HEK293 (cell line): ENCODE measurements at regions not wholly inside any gene's neighbourhood (a gene's known extent, or its start where the extent isn't known, plus 50 kb on each side); places are given as distances from the start of the nearest gene placed in this dataset.

ENCODE experiments used
- CTCF ChIA-PET: fragments of 350-600 bp; formaldehyde crosslinking; extraction: SDS; loops from one replicate; lab custom pipeline; 2021; ENCODE audit warnings: antibody characterized with exemption; lab: Yijun Ruan, JAX
- POLR2A ChIA-PET: fragments of 300-600 bp; formaldehyde crosslinking; extraction: SDS; loops from one replicate; lab custom pipeline; 2020; ENCODE audit warnings: antibody characterized with exemption, inconsistent platforms; lab: Yijun Ruan, JAX
- H3K27ac ChIP-seq: fragments of 200-500 bp; sonication (Bioruptor generic); 2 replicates; pipeline ENCODE4 v1.5.1; 2014; ENCODE audit warnings: low read depth, low read length, control low read depth, inconsistent platforms; ENCODE audit errors: extremely low read depth
- H3K36me3 ChIP-seq, 2 experiments: fragments of 200-500 bp in 1 of 2; sonication (Bioruptor generic) in 1 of 2; 1 replicate in 1 of 2; 2 replicates in 1 of 2; pipeline ENCODE4 v1.5.1; 2014 to 2017; ENCODE audit warnings: inconsistent platforms in 2 of 2, low read length in 2 of 2; ENCODE audit not compliant: control insufficient read depth in 2 of 2, insufficient read depth in 1 of 2
- H3K4me1 ChIP-seq: fragments of 200-500 bp; sonication (Bioruptor generic); 2 replicates; pipeline ENCODE4 v1.5.1; 2014; ENCODE audit warnings: mild to moderate bottlenecking, low read length, inconsistent platforms; ENCODE audit not compliant: control insufficient read depth, insufficient read depth
- H3K4me3 ChIP-seq: 2 replicates; pipeline ENCODE4 v1.5.1; 2011; ENCODE audit warnings: low read depth, mild to moderate bottlenecking, control low read depth, low read length, moderate library complexity
- H3K9me3 ChIP-seq: fragments of 200-500 bp; sonication (Bioruptor generic); 2 replicates; pipeline ENCODE4 v1.5.1; 2014; ENCODE audit warnings: low read depth, low read length, inconsistent platforms; ENCODE audit not compliant: control insufficient read depth, insufficient read depth
- BCL11A ChIP-seq: fragments of 450-650 bp; formaldehyde crosslinking; IDR thresholded peaks from 2 replicates; pipeline ENCODE4 v1.5.1; 2016; ENCODE audit warnings: low read depth, missing biosample characterization, missing genetic modification characterization
- HIC1 ChIP-seq: fragments of 450-650 bp; formaldehyde crosslinking; IDR thresholded peaks from 2 replicates; pipeline ENCODE4 v1.5.1; 2016; ENCODE audit warnings: missing biosample characterization, missing genetic modification characterization
- HOXD13 ChIP-seq: sonication (generic); formaldehyde crosslinking; IDR thresholded peaks from 2 replicates; pipeline ENCODE4 v1.8.0; 2022; ENCODE audit warnings: missing genetic modification reagents, borderline replicate concordance
- ZBTB48 ChIP-seq: fragments of 450-650 bp; formaldehyde crosslinking; IDR thresholded peaks from 2 replicates; pipeline ENCODE4 v1.5.1; 2016; ENCODE audit warnings: missing biosample characterization, missing genetic modification characterization
- ZEB2 ChIP-seq: fragments of 450-650 bp; formaldehyde crosslinking; IDR thresholded peaks from 2 replicates; pipeline ENCODE4 v1.5.1; 2016; ENCODE audit warnings: missing biosample characterization, missing genetic modification characterization
- ZNF148 ChIP-seq: fragments of 450-650 bp; formaldehyde crosslinking; IDR thresholded peaks from 2 replicates; pipeline ENCODE4 v1.5.0; 2017; ENCODE audit warnings: missing biosample characterization, missing genetic modification characterization, borderline replicate concordance
- ZNF394 ChIP-seq: fragments of 450-650 bp; formaldehyde crosslinking; IDR thresholded peaks from 2 replicates; pipeline ENCODE4 v1.5.1; 2016; ENCODE audit warnings: missing biosample characterization, missing genetic modification characterization, mild to moderate bottlenecking, moderate library complexity, borderline replicate concordance
- ZNF404 ChIP-seq: fragments of 450-650 bp; formaldehyde crosslinking; IDR thresholded peaks from 2 replicates; pipeline ENCODE4 v1.5.1; 2017; ENCODE audit warnings: missing biosample characterization, missing genetic modification characterization
- ZNF518A ChIP-seq: fragments of 450-650 bp; formaldehyde crosslinking; conservative IDR thresholded peaks from 2 replicates; pipeline ENCODE4 v1.5.1; 2016; ENCODE audit warnings: low read depth, missing biosample characterization, missing genetic modification characterization
- ZNF621 ChIP-seq: fragments of 450-650 bp; formaldehyde crosslinking; IDR thresholded peaks from 2 replicates; pipeline ENCODE4 v1.5.1; 2017; ENCODE audit warnings: missing biosample characterization, missing genetic modification characterization
- ZNF626 ChIP-seq: fragments of 450-650 bp; sonication (Bioruptor Pico); formaldehyde crosslinking; IDR thresholded peaks from 2 replicates; pipeline ENCODE4 v1.5.1; 2018; ENCODE audit warnings: missing biosample characterization, missing genetic modification characterization, inconsistent platforms
- ZNF639 ChIP-seq: fragments of 450-650 bp; formaldehyde crosslinking; IDR thresholded peaks from 2 replicates; pipeline ENCODE4 v1.5.1; 2016; ENCODE audit warnings: missing biosample characterization, missing genetic modification characterization
- ZNF701 ChIP-seq: fragments of 450-650 bp; formaldehyde crosslinking; IDR thresholded peaks from 2 replicates; pipeline ENCODE4 v1.5.1; 2016; ENCODE audit warnings: missing biosample characterization, missing genetic modification characterization
- ZNF776 ChIP-seq: fragments of 450-650 bp; formaldehyde crosslinking; IDR thresholded peaks from 2 replicates; pipeline ENCODE4 v1.5.0; 2017; ENCODE audit warnings: missing biosample characterization, missing genetic modification characterization, borderline replicate concordance
- TF ChIP-seq, protein P1 (sequence below): fragments of 450-650 bp; formaldehyde crosslinking; IDR thresholded peaks from 2 replicates; pipeline ENCODE4 v1.5.1; 2016; ENCODE audit warnings: missing biosample characterization, missing genetic modification characterization, borderline replicate concordance

GRCh38 chr17:73943416-73944110, 259.9 kb upstream of the RPL38 start:
- Histone ChIP-seq H3K27ac (no peak overlapping the region), H3K4me1 (no peaks in the 10 kb centered on the region), H3K9me3 (no peaks in the 10 kb centered on the region), H3K36me3 (no peaks in the 10 kb centered on the region), H3K4me3 (no peak overlapping the region)
- no peak for TF ChIP-seq ZNF621
- TF ChIP-seq, protein P1, sequence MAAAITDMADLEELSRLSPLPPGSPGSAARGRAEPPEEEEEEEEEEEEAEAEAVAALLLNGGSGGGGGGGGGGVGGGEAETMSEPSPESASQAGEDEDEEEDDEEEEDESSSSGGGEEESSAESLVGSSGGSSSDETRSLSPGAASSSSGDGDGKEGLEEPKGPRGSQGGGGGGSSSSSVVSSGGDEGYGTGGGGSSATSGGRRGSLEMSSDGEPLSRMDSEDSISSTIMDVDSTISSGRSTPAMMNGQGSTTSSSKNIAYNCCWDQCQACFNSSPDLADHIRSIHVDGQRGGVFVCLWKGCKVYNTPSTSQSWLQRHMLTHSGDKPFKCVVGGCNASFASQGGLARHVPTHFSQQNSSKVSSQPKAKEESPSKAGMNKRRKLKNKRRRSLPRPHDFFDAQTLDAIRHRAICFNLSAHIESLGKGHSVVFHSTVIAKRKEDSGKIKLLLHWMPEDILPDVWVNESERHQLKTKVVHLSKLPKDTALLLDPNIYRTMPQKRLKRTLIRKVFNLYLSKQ (tag by site-specific recombination): no peak
- no peak for TF ChIP-seq HOXD13 (CRISPR knock-in tag)
- no peak for TF ChIP-seq ZNF518A (tag by site-specific recombination)
- no peak for TF ChIP-seq ZNF701 (tag by site-specific recombination)
- no peak for TF ChIP-seq BCL11A
- no peak for TF ChIP-seq HIC1 (tag by site-specific recombination)
- POLR2A ChIA-PET: no interaction called here
- CTCF ChIA-PET: no interaction called here

GRCh38 chr17:73944366-73944765, 259.1 kb upstream of the RPL38 start:
- Histone ChIP-seq H3K36me3 (no peaks in the 10 kb centered on the region), H3K4me1 (no peaks in the 10 kb centered on the region), H3K4me3 (no peak overlapping the region), H3K27ac (no peak overlapping the region), H3K9me3 (no peaks in the 10 kb centered on the region)
- CTCF ChIA-PET: no interaction called here
- POLR2A ChIA-PET: no interaction called here
- TF ChIP-seq ZNF148: no peak
- TF ChIP-seq ZEB2 (tag by site-specific recombination): no peak
- TF ChIP-seq ZNF404: no peak
- no peak for TF ChIP-seq ZBTB48 (tag by site-specific recombination)
- TF ChIP-seq ZNF639: no peak
- TF ChIP-seq ZNF626: no peak
- TF ChIP-seq ZNF776 (tag by site-specific recombination): no peak
- TF ChIP-seq ZNF394 (tag by site-specific recombination): no peak
